NOMO-1 treated with dmso at 0.1 percent for 144 hours (cell line): ENCODE measurements at regions not wholly inside any gene's neighbourhood (a gene's known extent, or its start where the extent isn't known, plus 50 kb on each side); places are given as distances from the start of the nearest gene placed in this dataset.
"Not testable (repeated sequence)": the region's sequence is repeated elsewhere in the genome, so short reads cannot be mapped to it uniquely, and the experiment has no call there.

Experiments used
- DNase-seq: peaks from one replicate; lab custom pipeline; 2025; ENCODE audit not compliant: unreplicated experiment; lab: John Stamatoyannopoulos, UW

GRCh38 chr13:55000844-55001243 is 1972.2 kb downstream of the OLFM4 start:
- no peak for DNase-seq

GRCh38 chr13:55001881-55002280 is 1973.3 kb downstream of the OLFM4 start:
- no peak for DNase-seq

GRCh38 chr13:55007681-55008080 is 1979.1 kb downstream of the OLFM4 start:
- no peak for DNase-seq

- DNase-seq: no peak
Measured at GRCh38 chr13:55013051-55013450, 1984.4 kb downstream of the OLFM4 start.

GRCh38 chr13:55029280-55029679 is 2000.7 kb downstream of the OLFM4 start:
- no peak for DNase-seq

- DNase-seq: no peak
Measured at GRCh38 chr13:55038230-55038629, 2009.6 kb downstream of the OLFM4 start.

GRCh38 chr13:55053891-55054550 is 2025.4 kb downstream of the OLFM4 start:
- DNase-seq: not testable (repeated sequence)

- not testable (repeated sequence) for DNase-seq
Measured at GRCh38 chr13:55055666-55056065, 2027.1 kb downstream of the OLFM4 start.

GRCh38 chr13:55062662-55063061 is 2034.0 kb downstream of the OLFM4 start:
- no peak for DNase-seq

- no peak for DNase-seq
Measured at GRCh38 chr13:55067946-55068345, 2039.3 kb downstream of the OLFM4 start.

GRCh38 chr13:55069746-55070145 is 2041.1 kb downstream of the OLFM4 start:
- DNase-seq: peak; percentile 59

- DNase-seq: no peak
Measured at GRCh38 chr13:55073000-55073399, 2044.4 kb downstream of the OLFM4 start.

GRCh38 chr13:55084630-55085029 is 2056.0 kb downstream of the OLFM4 start:
- DNase-seq: no peak

GRCh38 chr13:55087085-55087484 is 2053.6 kb upstream of the PRR20A start:
- no peak for DNase-seq

GRCh38 chr13:55090612-55091011 is 2050.1 kb upstream of the PRR20A start:
- DNase-seq: no peak

- no peak for DNase-seq
Measured at GRCh38 chr13:55091172-55091571, 2049.5 kb upstream of the PRR20A start.

GRCh38 chr13:55106509-55106908 is 2034.2 kb upstream of the PRR20A start:
- no peak for DNase-seq

GRCh38 chr13:55120631-55121030 is 2020.1 kb upstream of the PRR20A start:
- DNase-seq: no peak

- no peak for DNase-seq
Measured at GRCh38 chr13:55155046-55155445, 1985.7 kb upstream of the PRR20A start.

GRCh38 chr13:55159765-55160164 is 1981.0 kb upstream of the PRR20A start:
- no peak for DNase-seq

GRCh38 chr13:55160867-55161266 is 1979.9 kb upstream of the PRR20A start:
- no peak for DNase-seq

GRCh38 chr13:55178582-55178981 is 1962.1 kb upstream of the PRR20A start:
- DNase-seq: not testable (repeated sequence)

- no peak for DNase-seq
Measured at GRCh38 chr13:55190996-55191395, 1949.7 kb upstream of the PRR20A start.
